NCI-H1105 (cell line): ENCODE measurements at regions not wholly inside any gene's neighbourhood (a gene's known extent, or its start where the extent isn't known, plus 50 kb on each side); places are given as distances from the start of the nearest gene placed in this dataset.

Source experiments
- DNase-seq: peaks from one replicate; lab custom pipeline; 2025; lab: John Stamatoyannopoulos, UW

GRCh38 chr13:78780708-78781107, 121.8 kb upstream of the OBI1 start:
- no peak for DNase-seq

GRCh38 chr13:78779608-78780007, 120.7 kb upstream of the OBI1 start:
- peak; percentile 11 for DNase-seq

GRCh38 chr13:78777976-78778375, 119.0 kb upstream of the OBI1 start:
- no peak for DNase-seq

GRCh38 chr13:78777396-78777795, 118.4 kb upstream of the OBI1 start:
- no peak for DNase-seq

- DNase-seq: no peak
Observed at GRCh38 chr13:78772933-78773332, 114.0 kb upstream of the OBI1 start.

- DNase-seq: no peak
Observed at GRCh38 chr13:78770601-78771000, 111.6 kb upstream of the OBI1 start.

- no peak for DNase-seq
Observed at GRCh38 chr13:78768950-78769349, 110.0 kb upstream of the OBI1 start.

GRCh38 chr13:78764665-78765064, 105.7 kb upstream of the OBI1 start:
- DNase-seq: no peak

- DNase-seq: no peak
Observed at GRCh38 chr13:78762825-78763224, 103.9 kb upstream of the OBI1 start.

GRCh38 chr13:78759704-78760103, 100.7 kb upstream of the OBI1 start:
- no peak for DNase-seq

GRCh38 chr13:78758549-78758948, 99.6 kb upstream of the OBI1 start:
- no peak for DNase-seq

GRCh38 chr13:78753435-78753834, 94.5 kb upstream of the OBI1 start:
- DNase-seq: no peak

GRCh38 chr13:78750735-78751134, 91.8 kb upstream of the OBI1 start:
- DNase-seq: no peak

- no peak for DNase-seq
Observed at GRCh38 chr13:78743973-78744372, 85.0 kb upstream of the OBI1 start.

- no peak for DNase-seq
Observed at GRCh38 chr13:78742659-78743058, 83.7 kb upstream of the OBI1 start.

GRCh38 chr13:78736142-78736541, 77.2 kb upstream of the OBI1 start:
- no peak for DNase-seq

GRCh38 chr13:78732445-78733017, 73.6 kb upstream of the OBI1 start:
- no peak for DNase-seq

- DNase-seq: no peak
Observed at GRCh38 chr13:78722700-78723099, 63.7 kb upstream of the OBI1 start.

- no peak for DNase-seq
Observed at GRCh38 chr13:78719367-78719766, 60.4 kb upstream of the OBI1 start.

- no peak for DNase-seq
Observed at GRCh38 chr13:78714717-78715116, 55.8 kb upstream of the OBI1 start.

- no peak for DNase-seq
Observed at GRCh38 chr13:78712831-78713230, 53.9 kb upstream of the OBI1 start.

- DNase-seq: no peak
Observed at GRCh38 chr13:78709028-78709427, 50.1 kb upstream of the OBI1 start.
